Progenitor cell of endocrine pancreas (in vitro differentiated cells): ENCODE measurements at regions not wholly inside any gene's neighbourhood (a gene's known extent, or its start where the extent isn't known, plus 50 kb on each side); places are given as distances from the start of the nearest gene placed in this dataset.
A peak's percentile ranks its signal among the peaks of the same experiment; 100 is the strongest.

Experiments used
- DNase-seq: peaks from one replicate; pipeline ENCODE4 v3.0.0; 2021; ENCODE audit warnings: low spot score; ENCODE audit not compliant: unreplicated experiment
- H3K27ac Mint-ChIP-seq: 2 replicates; pipeline ENCODE4 v1.8.0; 2021; ENCODE audit warnings: mild to moderate bottlenecking, moderate library complexity, mixed read lengths
- H3K27me3 Mint-ChIP-seq: 2 replicates; pipeline ENCODE4 v1.8.0; 2021; ENCODE audit warnings: mixed read lengths
- H3K36me3 Mint-ChIP-seq: 2 replicates; pipeline ENCODE4 v1.8.0; 2022; ENCODE audit warnings: mixed read lengths; ENCODE audit not compliant: insufficient read depth
- H3K4me1 Mint-ChIP-seq: 2 replicates; pipeline ENCODE4 v1.8.0; 2021; ENCODE audit warnings: low read depth, mixed read lengths
- H3K4me3 Mint-ChIP-seq: 2 replicates; pipeline ENCODE4 v1.8.0; 2021; ENCODE audit warnings: low read depth, mild to moderate bottlenecking, moderate library complexity, mixed read lengths
- H3K9me3 Mint-ChIP-seq: 2 replicates; pipeline ENCODE4 v1.8.0; 2021; ENCODE audit warnings: low read depth, mixed read lengths
- TF ChIP-seq, protein P1 (sequence below): fragments of 200-600 bp; sonication (generic); IDR thresholded peaks from one replicate; pipeline ENCODE4 v1.5.0; 2021; ENCODE audit warnings: antibody characterized with exemption, mild to moderate bottlenecking; ENCODE audit not compliant: unreplicated experiment

- Mint-ChIP-seq H3K36me3 (no peaks in the 10 kb centered on the region), H3K27me3 (peaks cover 2% of the 10 kb centered on the region), H3K4me3 (no peak overlapping the region), H3K4me1 (peaks cover 47% of the 10 kb centered on the region), H3K9me3 (no peaks in the 10 kb centered on the region), H3K27ac (peak overlapping the region; percentile 75)
- no peak for DNase-seq
- TF ChIP-seq, protein P1, sequence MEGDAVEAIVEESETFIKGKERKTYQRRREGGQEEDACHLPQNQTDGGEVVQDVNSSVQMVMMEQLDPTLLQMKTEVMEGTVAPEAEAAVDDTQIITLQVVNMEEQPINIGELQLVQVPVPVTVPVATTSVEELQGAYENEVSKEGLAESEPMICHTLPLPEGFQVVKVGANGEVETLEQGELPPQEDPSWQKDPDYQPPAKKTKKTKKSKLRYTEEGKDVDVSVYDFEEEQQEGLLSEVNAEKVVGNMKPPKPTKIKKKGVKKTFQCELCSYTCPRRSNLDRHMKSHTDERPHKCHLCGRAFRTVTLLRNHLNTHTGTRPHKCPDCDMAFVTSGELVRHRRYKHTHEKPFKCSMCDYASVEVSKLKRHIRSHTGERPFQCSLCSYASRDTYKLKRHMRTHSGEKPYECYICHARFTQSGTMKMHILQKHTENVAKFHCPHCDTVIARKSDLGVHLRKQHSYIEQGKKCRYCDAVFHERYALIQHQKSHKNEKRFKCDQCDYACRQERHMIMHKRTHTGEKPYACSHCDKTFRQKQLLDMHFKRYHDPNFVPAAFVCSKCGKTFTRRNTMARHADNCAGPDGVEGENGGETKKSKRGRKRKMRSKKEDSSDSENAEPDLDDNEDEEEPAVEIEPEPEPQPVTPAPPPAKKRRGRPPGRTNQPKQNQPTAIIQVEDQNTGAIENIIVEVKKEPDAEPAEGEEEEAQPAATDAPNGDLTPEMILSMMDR, result no peak
Observed at GRCh38 chr2:45256867-45257641, 247.8 kb upstream of the SIX2 start.

- Mint-ChIP-seq H3K4me1 (peaks cover 44% of the 10 kb centered on the region), H3K27me3 (peaks cover 2% of the 10 kb centered on the region), H3K4me3 (no peak overlapping the region), H3K36me3 (no peaks in the 10 kb centered on the region), H3K9me3 (no peaks in the 10 kb centered on the region), H3K27ac (peak overlapping the region; percentile 75)
- TF ChIP-seq, protein P1, result no peak
- no peak for DNase-seq
Observed at GRCh38 chr2:45256173-45256866, 247.1 kb upstream of the SIX2 start.

GRCh38 chr2:45255563-45255962 is 246.3 kb upstream of the SIX2 start:
- Mint-ChIP-seq H3K4me1 (peaks cover 39% of the 10 kb centered on the region), H3K4me3 (no peak overlapping the region), H3K27me3 (no peaks in the 10 kb centered on the region), H3K9me3 (no peaks in the 10 kb centered on the region), H3K36me3 (no peaks in the 10 kb centered on the region), H3K27ac (no peak overlapping the region)
- no peak for DNase-seq
- TF ChIP-seq, protein P1, result no peak

DNA sequence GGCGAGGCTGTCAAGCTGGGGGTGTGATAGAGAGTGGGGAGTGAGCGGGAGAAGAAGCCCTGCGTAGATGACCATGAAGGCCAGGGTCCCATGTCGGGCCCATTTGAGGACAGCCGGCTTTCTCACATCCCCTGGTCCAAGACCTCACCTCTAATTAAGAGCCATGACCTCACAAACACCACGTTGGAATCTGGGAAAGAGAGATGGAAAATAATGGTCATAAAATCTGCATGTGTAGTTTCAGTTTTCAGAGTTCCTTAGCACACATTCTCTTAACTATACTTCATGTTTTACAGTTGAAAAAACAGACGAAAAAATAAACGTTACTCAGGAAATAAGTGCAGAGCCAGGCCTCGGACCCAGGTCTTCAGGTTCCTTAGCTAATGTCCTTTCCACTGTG is 244.8 kb upstream of the SIX2 start:
- H3K4me1 Mint-ChIP-seq, result peaks cover 25% of the 10 kb centered on the region
- peaks cover 2% of the 10 kb centered on the region for H3K27me3 Mint-ChIP-seq
- TF ChIP-seq, protein P1, result no peak
- no peak overlapping the region for H3K4me3 Mint-ChIP-seq
- H3K36me3 Mint-ChIP-seq, result no peaks in the 10 kb centered on the region
- no peak overlapping the region for H3K27ac Mint-ChIP-seq
- H3K9me3 Mint-ChIP-seq, result no peaks in the 10 kb centered on the region
- DNase-seq, result no peak

- TF ChIP-seq, protein P1, result no peak
- DNase-seq, result no peak
- Mint-ChIP-seq H3K4me3 (no peak overlapping the region), H3K4me1 (peaks cover 17% of the 10 kb centered on the region), H3K9me3 (no peaks in the 10 kb centered on the region), H3K36me3 (no peaks in the 10 kb centered on the region), H3K27ac (no peak overlapping the region), H3K27me3 (peaks cover 5% of the 10 kb centered on the region)
Observed at GRCh38 chr2:45253151-45253550, 243.9 kb upstream of the SIX2 start.
